Embryonic facial prominence (tissue), 1 donor: ENCODE measurements at regions not wholly inside any gene's neighbourhood (a gene's known extent, or its start where the extent isn't known, plus 50 kb on each side); places are given as distances from the start of the nearest gene placed in this dataset.

Source experiments
- DNase-seq: peaks from one replicate; pipeline ENCODE4 v3.0.0-alpha.2; 2016; ENCODE audit errors: extremely low spot score

DNA sequence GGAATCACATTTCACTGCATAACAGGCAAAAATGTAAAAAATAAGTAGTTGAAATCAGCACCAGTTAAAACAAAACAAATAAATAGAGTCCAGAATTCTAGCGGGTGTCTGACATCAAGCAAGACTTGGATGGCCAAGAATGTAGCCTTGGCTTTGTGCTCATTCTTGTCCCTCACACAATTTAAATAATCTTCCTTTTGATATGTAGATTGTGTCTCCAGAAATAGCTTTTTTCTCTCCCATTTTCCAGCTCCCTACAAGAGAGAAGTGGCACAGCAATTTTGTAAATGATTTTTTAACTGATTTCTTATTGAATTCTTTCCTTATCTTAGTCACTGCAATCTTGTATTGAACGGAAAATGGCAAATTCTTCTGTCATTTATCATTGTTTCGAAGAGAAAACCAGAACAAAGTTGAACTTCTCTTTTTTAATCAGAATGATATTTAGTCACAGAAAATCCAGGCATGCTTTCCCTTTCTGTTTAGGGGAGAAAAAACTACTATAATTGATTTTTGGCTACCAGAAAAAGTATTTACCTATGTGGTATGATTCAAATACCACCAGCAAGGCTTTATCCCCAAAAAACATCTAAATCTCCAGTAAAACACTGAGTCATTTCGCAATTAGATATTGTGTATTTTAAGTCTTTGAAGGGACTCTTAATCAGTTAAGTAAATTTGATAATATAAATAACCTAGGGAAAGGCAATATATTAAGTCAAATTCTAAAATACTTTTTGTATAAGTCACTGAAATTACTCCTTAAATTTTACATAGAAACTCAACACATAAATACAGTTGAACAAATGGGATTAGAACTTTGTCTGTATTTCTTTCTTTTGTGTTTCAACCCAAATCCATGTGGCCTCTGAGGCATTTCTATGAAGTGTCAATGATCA lies 481.7 kb downstream of the GBE1 start:
- DNase-seq, result no peak

- no peak for DNase-seq
Measured at GRCh38 chr3:81277853-81278252, 483.6 kb downstream of the GBE1 start.

DNA sequence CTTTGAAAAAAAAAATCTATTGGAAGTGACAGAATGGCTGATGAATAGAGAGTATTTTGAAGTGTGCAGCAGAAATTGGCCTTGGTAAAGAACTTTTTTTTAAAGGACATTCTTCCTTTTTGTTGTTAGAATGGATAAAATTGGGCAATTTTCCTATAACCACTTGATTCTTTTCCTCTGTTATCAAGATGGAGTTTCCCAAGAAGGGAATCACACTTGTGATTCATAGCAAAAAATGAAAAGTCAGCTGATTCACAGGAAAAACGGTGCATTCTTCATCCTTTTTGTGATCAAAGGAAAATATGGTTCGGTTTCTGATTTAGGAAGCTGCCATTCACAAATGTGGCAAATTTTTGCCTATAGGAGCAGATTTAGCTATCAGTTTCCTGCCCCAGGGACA lies 486.8 kb downstream of the GBE1 start:
- no peak for DNase-seq

GRCh38 chr3:81270603-81271379 lies 490.7 kb downstream of the GBE1 start:
- no peak for DNase-seq

GRCh38 chr3:81268526-81268925 lies 492.9 kb downstream of the GBE1 start:
- no peak for DNase-seq

- no peak for DNase-seq
Measured at GRCh38 chr3:81261996-81262395, 499.4 kb downstream of the GBE1 start.

GRCh38 chr3:81255463-81255862 lies 506.0 kb downstream of the GBE1 start:
- DNase-seq, result no peak

DNA sequence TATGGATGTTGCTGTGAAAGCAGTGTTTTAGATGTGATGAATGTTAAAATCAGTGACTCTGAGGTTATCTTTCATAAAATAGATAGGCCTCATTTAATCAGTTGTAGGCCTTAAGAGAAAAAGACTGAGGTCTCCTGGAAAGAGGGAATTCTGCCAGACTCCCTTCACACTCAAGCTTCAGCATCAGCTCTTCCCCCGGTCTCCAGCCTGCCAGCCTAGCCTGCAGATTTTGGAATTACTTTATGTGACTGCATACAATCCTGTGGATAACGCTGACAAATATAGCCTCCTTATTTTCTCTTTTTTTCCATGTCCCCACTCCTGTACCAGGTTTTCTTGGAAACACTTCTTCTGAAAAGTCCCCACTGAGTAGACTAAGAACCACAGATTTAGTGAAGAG lies 510.3 kb downstream of the GBE1 start:
- no peak for DNase-seq

DNA sequence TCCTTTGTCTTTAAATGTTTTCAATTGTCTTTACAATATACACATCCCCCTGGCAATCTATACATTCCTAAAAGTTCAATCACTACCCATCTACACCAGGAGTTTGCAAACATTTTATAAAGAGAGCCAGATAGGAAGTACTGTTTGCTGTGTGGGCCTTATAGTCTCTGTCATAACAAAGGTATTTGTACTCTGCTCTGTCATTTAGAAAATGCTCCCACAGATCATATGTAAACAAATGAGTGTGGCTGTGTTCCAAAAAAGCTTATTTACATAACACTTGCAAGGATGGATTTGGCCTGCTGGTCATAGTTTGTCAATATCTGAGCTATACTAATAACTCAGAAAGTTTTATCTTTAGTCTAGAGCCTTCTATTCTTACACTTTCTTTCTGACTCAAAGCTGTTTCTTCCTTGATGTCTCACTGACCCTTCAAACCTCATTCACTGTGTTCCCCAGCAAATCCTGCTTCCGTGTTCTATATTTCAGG lies 511.9 kb downstream of the GBE1 start:
- no peak for DNase-seq

GRCh38 chr3:81245501-81245900 lies 515.9 kb downstream of the GBE1 start:
- no peak for DNase-seq

DNA sequence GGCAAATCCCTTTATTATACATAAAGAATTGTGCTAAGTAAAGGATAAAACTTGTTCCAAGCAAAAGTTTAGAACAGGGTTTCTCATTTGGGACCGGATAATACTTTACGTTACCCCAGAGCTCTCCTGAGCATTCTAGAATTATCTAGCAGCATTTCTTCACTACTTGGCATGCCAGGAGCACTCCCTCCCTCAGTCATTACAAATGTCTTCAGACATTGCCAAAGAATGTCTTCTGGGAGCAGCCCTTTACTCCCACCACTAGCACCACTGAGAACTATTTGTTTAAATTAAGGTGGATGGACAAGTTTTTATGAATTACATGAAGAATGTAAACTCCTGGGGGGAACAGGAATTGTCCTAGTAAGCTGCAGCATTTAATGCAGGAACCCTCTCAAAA lies 516.4 kb downstream of the GBE1 start:
- DNase-seq, result no peak

GRCh38 chr3:81244231-81244630 lies 517.2 kb downstream of the GBE1 start:
- DNase-seq, result no peak

DNA sequence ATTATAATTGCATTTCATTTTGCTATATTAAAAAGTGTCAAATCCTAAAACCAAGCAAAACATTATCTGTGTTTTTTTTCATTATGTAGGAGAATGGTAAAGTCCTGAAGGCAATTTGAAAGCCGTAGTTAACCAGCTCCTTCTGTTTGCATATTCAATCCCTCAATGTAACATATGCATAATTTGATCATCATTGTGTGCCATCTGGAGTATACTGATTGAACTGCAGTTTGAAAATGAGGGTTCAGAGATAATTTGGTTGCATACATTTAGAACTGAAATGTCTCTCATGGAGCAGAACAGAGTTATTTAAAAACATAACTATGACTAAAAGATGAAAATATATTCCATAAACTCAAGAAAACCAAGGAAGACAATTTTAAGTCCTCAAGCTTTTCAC lies 518.6 kb downstream of the GBE1 start:
- DNase-seq, result no peak

- DNase-seq, result no peak
Measured at GRCh38 chr3:81237181-81237580, 524.3 kb downstream of the GBE1 start.

- DNase-seq, result peak; percentile 13
Measured at GRCh38 chr3:81218023-81218422, 543.4 kb downstream of the GBE1 start.

- no peak for DNase-seq
Measured at GRCh38 chr3:81217101-81217500, 544.3 kb downstream of the GBE1 start.

DNA sequence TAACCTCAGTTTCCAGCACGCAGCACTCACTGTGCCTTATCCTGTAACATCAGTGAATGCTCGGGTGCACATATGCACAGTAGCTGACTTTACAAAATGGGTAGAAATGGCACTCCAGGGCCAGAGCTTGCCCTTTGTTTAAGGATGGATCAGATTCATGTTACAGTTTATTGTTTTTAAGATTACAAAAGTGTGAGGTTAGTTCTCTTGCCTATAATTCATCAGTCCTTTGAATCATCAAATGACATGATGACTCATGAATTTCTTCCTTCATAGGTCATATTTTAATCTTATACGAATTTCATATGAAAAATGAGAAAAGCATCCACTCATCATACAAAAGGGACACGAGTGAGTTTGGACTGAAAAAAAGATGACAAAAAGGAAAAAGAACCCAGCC lies 545.3 kb downstream of the GBE1 start:
- DNase-seq, result no peak

- no peak for DNase-seq
Measured at GRCh38 chr3:81214631-81215030, 546.8 kb downstream of the GBE1 start.

- no peak for DNase-seq
Measured at GRCh38 chr3:81199587-81199986, 561.9 kb downstream of the GBE1 start.

GRCh38 chr3:81198756-81199155 lies 562.7 kb downstream of the GBE1 start:
- DNase-seq, result no peak

GRCh38 chr3:81198216-81198615 lies 563.2 kb downstream of the GBE1 start:
- no peak for DNase-seq

DNA sequence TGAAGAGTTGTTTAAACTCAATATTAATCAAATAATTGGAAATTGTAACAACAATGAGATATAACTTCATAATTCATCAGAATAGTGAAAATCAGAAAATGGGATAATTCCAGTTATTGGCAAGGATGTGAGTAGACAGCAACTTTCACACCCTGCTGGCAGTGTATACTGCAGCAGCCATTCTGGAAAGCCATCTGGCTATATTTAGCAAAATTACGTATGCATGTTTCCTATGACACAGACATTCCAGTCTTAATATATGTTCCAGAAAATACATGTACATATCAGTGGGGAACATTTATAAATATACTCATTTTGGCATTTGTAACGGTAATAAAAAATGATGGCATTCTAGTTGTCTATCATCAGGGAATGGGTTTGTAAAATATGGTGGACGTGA lies 564.1 kb downstream of the GBE1 start:
- DNase-seq, result no peak

DNA sequence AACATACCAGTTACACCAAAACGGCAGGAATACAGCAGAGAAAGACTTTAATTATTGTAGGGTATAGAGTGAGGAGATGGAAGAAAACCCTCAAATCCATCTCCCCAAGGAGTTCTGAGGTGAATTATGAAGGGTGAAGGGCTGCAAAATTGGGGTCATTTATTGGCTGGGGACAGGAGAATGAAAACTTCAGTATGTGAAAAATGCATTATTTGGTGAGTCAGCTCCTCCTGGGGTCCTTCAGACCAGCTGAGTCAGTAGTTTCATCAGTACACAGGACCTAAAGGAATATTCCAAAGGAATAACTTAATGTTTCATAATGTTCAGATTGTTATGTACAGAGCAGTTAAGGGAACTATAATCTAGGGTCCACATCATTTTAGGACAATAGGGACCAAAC lies 566.0 kb downstream of the GBE1 start:
- no peak for DNase-seq
